ENCODE measurements at regions not wholly inside any gene's neighbourhood (a gene's known extent, or its start where the extent isn't known, plus 50 kb on each side); places are given as distances from the start of the nearest gene placed in this dataset.

GRCh38 chr12:115101520-115101919 is 417.5 kb upstream of the TBX3 start:
- Histone ChIP-seq H3K27ac (no peak overlapping the region), H4K20me1 (ENCODE audit: low read depth) (no peaks in the 10 kb centered on the region), H3F3A (ENCODE audit: low read depth) (no peaks in the 10 kb centered on the region), H3K9me3 (ENCODE audit: low read depth) (no peaks in the 10 kb centered on the region), H2AFZ (replicated peaks) (no peak overlapping the region), H3K4me1 (no peaks in the 10 kb centered on the region), H3K4me3 (no peak overlapping the region), H3K36me3 (no peaks in the 10 kb centered on the region), H3K79me2 (ENCODE audit: low read depth) (no peaks in the 10 kb centered on the region), H3K9ac (no peak overlapping the region), H3K4me2 (no peak overlapping the region), H3K27me3 (no peaks in the 10 kb centered on the region)
- no peak for TF ChIP-seq EZH2phosphoT487 (IDR thresholded peaks at IDR 0.05)
- TF ChIP-seq EZH2 (IDR thresholded peaks at IDR 0.05): no peak
- TF ChIP-seq, protein P1, sequence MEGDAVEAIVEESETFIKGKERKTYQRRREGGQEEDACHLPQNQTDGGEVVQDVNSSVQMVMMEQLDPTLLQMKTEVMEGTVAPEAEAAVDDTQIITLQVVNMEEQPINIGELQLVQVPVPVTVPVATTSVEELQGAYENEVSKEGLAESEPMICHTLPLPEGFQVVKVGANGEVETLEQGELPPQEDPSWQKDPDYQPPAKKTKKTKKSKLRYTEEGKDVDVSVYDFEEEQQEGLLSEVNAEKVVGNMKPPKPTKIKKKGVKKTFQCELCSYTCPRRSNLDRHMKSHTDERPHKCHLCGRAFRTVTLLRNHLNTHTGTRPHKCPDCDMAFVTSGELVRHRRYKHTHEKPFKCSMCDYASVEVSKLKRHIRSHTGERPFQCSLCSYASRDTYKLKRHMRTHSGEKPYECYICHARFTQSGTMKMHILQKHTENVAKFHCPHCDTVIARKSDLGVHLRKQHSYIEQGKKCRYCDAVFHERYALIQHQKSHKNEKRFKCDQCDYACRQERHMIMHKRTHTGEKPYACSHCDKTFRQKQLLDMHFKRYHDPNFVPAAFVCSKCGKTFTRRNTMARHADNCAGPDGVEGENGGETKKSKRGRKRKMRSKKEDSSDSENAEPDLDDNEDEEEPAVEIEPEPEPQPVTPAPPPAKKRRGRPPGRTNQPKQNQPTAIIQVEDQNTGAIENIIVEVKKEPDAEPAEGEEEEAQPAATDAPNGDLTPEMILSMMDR (IDR thresholded peaks at IDR 0.05): no peak
- Mint-ChIP-seq H3K9me3 (peaks cover 5% of the 10 kb centered on the region), H3K4me1 (peaks cover 6% of the 10 kb centered on the region), H3K36me3 (no peaks in the 10 kb centered on the region), H3K27me3 (ENCODE audit: insufficient read depth, low read depth) (peaks cover 11% of the 10 kb centered on the region), H3K4me3 (no peak overlapping the region), H3K27ac (no peak overlapping the region)
- no peak for DNase-seq (ENCODE audit: low spot score)

DNA sequence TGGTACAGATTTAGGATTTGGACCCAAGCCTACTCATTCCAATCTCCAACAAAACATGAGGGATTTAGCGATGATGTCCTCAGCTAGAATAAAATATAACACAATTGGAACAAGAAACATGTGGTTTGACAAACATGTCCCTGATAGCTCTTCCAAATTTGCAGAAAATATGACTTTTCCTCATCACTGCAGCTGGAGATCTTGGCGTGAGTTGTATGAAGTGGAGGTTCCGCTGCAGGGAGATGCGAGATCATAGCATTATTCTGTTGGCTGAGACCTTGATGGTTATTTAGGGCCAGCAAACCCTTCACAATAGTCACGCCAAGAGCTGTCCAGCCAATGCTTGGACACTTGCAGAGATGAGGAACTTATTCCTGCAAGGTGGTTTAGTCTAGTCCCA is 413.4 kb upstream of the TBX3 start:
- Histone ChIP-seq H3K79me2 (ENCODE audit: low read depth) (no peaks in the 10 kb centered on the region), H3K27me3 (no peaks in the 10 kb centered on the region), H3F3A (ENCODE audit: low read depth) (no peaks in the 10 kb centered on the region), H2AFZ (replicated peaks) (no peak overlapping the region), H3K9me3 (ENCODE audit: low read depth) (no peaks in the 10 kb centered on the region), H3K27ac (no peak overlapping the region), H3K4me1 (no peaks in the 10 kb centered on the region), H3K4me2 (no peak overlapping the region), H3K4me3 (no peak overlapping the region), H4K20me1 (ENCODE audit: low read depth) (no peaks in the 10 kb centered on the region), H3K36me3 (no peaks in the 10 kb centered on the region), H3K9ac (no peak overlapping the region)
- DNase-seq (ENCODE audit: low spot score): no peak
- Mint-ChIP-seq H3K36me3 (no peaks in the 10 kb centered on the region), H3K4me1 (no peaks in the 10 kb centered on the region), H3K9me3 (peaks cover 5% of the 10 kb centered on the region), H3K27ac (no peak overlapping the region), H3K27me3 (ENCODE audit: insufficient read depth, low read depth) (peaks cover 8% of the 10 kb centered on the region), H3K4me3 (no peak overlapping the region)
- TF ChIP-seq, protein P1 (IDR thresholded peaks at IDR 0.05): no peak
- no peak for TF ChIP-seq EZH2 (IDR thresholded peaks at IDR 0.05)
- TF ChIP-seq EZH2phosphoT487 (IDR thresholded peaks at IDR 0.05): no peak

- Mint-ChIP-seq H3K9me3 (peaks cover 5% of the 10 kb centered on the region), H3K27me3 (ENCODE audit: insufficient read depth, low read depth) (peaks cover 11% of the 10 kb centered on the region), H3K27ac (no peak overlapping the region), H3K36me3 (no peaks in the 10 kb centered on the region), H3K4me3 (no peak overlapping the region), H3K4me1 (no peaks in the 10 kb centered on the region)
- no peaks in the 10 kb centered on the region for H4K20me1 ChIP-seq (ENCODE audit: low read depth)
- no peak overlapping the region for H2AFZ ChIP-seq (replicated peaks)
- no peaks in the 10 kb centered on the region for H3K36me3 ChIP-seq
- no peaks in the 10 kb centered on the region for H3K79me2 ChIP-seq (ENCODE audit: low read depth)
- H3K4me3 ChIP-seq: no peak overlapping the region
- no peaks in the 10 kb centered on the region for H3K4me1 ChIP-seq
- no peaks in the 10 kb centered on the region for H3F3A ChIP-seq (ENCODE audit: low read depth)
- TF ChIP-seq EZH2phosphoT487 (IDR thresholded peaks at IDR 0.05): no peak
- no peak for TF ChIP-seq EZH2 (IDR thresholded peaks at IDR 0.05)
- TF ChIP-seq, protein P1 (IDR thresholded peaks at IDR 0.05): no peak
- no peaks in the 10 kb centered on the region for H3K9me3 ChIP-seq (ENCODE audit: low read depth)
- no peak overlapping the region for H3K9ac ChIP-seq
- no peak overlapping the region for H3K27ac ChIP-seq
- no peak overlapping the region for H3K4me2 ChIP-seq
- DNase-seq (ENCODE audit: low spot score): no peak
- H3K27me3 ChIP-seq: no peaks in the 10 kb centered on the region
Measured at GRCh38 chr12:115096588-115097397, 412.8 kb upstream of the TBX3 start.
